Activated CD8-positive, alpha-beta memory T cell treated with anti-CD3 and anti-CD28 coated beads, Interleukin-2, amount 50 U/mL, for 1 hour (primary cell): ENCODE measurements at regions not wholly inside any gene's neighbourhood (a gene's known extent, or its start where the extent isn't known, plus 50 kb on each side); places are given as distances from the start of the nearest gene placed in this dataset.
"Not testable (repeated sequence)": the region's sequence is repeated elsewhere in the genome, so short reads cannot be mapped to it uniquely, and the experiment has no call there.

ENCODE experiments used
- DNase-seq: peaks from one replicate; pipeline ENCODE4 v3.0.0-alpha.2; 2020; ENCODE audit errors: extremely low read depth

DNA sequence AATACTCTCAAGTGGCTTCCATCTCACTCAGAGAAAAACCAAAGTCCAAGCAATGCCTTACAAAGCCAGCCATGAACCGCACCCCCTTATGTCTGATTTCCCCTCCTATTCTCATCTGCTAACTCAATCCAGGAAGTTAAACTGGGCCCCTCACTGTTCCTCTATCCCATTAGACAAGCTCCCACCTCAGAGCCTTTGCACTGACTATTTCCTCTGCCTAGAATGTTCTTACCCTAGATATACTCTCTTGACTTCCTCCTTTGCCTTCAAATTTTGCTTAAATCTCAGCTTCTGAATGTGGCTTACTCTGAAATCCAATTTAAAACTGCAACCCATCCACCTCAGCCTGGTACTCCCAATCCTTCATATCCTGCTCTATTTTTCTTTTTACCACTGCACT is 257.0 kb upstream of the USP15 start:
- DNase-seq, result no peak

DNA sequence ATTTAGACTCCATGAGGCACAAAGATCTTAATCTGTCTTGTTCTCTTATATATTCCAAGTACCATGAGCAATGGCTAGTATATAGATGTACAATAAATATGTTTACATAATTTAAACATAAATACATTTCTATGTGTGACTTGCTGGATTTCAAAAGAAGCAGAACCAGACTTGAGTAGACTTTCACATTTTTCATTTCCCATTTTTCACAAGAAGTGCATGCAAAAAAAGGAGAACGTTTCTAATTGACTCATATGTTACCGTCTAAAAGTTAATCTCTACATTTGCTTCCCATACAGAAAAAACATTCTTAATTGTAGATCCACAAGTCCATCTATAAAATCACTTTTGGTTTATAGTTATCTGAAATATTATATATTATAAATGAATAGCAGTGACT is 256.5 kb upstream of the USP15 start:
- no peak for DNase-seq

- DNase-seq, result no peak
Observed at GRCh38 chr12:62005615-62006014, 254.6 kb upstream of the USP15 start.

DNA sequence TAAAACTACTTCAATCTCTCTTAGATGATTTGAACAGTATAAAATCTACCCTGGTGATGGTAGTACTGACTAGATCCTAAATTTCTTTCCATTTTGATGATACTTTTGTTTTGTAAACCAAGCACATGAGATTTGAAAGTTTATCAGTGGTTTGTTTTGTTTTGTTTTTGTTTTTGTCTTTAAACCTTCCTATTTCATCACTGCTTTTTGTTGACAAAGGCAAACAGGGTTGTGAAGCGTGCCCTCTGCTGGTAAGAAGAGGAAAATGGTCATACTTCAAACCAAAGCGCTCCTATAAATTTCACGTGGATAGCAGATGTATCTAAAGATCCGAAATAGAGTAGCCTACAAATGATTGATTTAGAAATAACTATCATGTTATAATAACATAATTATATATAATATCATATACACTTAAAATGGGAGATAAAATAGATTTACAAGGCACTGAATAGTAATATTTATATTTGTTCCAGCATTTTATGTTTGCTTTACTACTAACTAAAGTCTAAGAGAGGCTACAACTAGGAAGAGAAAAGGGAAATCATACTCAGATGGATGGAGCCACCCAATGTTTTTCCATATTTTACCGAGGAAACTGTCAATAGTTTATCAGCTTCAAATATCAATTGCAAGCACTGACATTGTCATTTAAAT is 254.0 kb upstream of the USP15 start:
- DNase-seq, result no peak

- DNase-seq, result no peak
Observed at GRCh38 chr12:62008703-62009102, 251.5 kb upstream of the USP15 start.

DNA sequence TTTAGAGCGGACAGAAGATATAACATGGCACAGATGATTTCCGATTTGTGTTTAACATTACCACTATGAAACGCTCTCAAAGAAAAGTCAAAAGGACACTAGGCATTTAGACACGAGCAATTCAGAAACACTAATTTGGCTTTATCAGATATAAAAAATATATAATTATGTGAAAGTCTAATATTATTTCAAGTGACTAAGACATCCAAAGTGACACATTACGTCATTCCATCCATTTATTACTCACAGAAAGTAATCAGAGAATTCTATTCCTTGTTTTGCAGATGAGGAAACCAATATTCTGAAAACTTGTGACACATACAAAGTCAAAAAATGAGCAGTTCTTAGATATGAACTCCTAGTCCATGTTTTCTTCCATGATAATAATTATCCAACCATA is 250.8 kb upstream of the USP15 start:
- no peak for DNase-seq

DNA sequence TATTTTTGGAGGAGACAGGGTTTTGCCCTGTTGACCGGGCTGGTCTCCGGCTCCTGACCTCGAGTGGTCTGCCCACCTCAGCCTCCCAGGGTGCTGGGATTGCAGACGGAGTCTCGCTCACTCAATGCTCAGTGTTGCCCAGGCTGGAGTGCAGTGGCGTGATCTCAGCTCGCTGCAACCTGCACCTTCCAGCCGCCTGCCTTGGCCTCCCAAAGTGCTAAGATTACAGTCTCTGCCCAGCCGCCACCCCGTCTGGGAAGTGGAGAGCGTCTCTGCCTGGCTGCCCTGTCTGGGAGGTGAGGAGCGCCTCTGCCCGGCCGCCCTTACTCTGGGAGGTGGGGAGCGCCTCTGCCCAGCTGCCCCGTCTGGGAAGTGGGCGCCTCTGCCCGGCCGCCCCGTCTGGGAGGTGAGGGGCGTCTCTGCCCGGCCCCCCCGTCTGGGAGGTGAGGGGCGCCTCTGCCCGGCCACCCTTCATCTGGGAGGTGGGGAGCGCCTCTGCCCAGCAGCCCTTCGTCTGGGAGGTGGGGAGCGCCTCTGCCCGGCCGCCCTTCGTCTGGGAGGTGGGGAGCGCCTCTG is 249.8 kb upstream of the USP15 start:
- DNase-seq, result not testable (repeated sequence)

GRCh38 chr12:62010973-62011372 is 249.2 kb upstream of the USP15 start:
- DNase-seq, result not testable (repeated sequence)

DNA sequence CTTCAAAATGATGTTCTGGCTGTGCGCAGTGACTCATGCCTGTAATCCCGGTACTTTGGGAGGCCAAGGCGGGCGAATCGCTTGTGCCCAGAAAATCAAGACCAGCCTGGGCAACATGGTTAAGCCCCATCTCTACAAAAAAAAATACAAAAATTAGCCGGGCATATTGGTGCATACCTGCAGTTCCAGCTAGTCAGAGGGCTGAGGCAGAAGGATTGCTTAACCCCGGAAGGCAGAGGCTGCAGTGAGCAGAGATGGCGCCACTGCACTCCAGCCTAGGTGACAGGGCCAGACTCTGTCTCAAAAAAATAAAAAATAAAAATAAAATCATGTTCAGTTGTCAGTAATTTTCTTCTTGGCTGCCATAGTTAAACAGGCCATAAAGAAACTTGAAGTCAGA is 245.9 kb upstream of the USP15 start:
- no peak for DNase-seq

DNA sequence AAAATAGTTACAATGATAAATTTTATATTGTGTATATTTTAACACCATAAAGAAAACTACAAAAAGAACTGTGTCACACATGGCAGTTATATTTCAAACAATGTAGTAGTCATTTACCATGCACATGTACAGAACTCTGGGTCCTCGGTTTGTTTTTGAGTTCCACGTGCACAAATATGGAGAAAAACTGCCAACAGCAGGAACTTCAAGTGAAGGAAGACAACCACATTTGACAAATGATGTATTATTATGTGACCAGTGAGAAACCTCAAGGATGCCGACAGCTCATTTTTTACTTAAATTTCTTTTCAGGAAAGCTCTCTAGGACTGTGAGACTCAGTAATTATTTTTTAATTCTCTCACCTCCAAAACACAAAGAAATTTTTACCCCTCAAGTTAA is 244.2 kb upstream of the USP15 start:
- no peak for DNase-seq

DNA sequence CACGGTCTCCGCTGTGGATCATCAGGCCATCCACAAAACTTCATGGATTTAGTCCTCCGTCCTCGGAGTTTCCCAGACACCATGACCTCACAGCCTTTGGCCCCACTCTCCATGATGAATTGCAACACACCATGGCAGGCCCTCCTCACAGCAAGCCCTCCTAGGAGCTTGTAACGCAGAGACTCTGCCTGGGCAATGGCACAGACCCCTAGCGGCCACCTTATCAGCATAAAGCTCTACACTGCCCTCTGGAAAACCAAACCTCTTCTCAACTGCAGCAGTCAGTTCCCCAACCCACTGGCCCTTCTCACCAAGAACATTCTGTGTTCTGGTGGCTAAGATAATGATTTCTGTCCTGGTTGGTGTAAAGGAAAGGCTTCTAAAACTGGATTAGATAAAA is 238.4 kb upstream of the USP15 start:
- DNase-seq, result no peak

- DNase-seq, result no peak
Observed at GRCh38 chr12:62028536-62028935, 231.7 kb upstream of the USP15 start.

DNA sequence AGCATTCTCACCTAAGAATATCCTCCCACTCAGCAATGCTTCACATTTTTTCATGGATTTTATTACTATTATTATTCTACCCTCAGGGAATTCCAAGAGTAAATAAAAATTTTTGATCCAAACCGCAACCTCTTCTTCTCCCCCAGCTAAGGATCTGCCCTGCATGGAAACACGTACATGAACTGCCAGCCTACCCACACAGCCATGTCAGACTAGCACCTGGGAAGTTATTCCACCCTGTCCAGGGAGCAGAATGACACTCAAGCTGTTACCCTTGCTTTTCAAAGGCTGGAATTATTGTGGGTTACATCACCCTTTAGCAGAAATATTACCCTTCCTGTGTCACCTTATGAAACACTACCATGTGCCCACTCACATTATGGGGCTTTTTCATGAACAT is 227.3 kb upstream of the USP15 start:
- DNase-seq, result no peak

DNA sequence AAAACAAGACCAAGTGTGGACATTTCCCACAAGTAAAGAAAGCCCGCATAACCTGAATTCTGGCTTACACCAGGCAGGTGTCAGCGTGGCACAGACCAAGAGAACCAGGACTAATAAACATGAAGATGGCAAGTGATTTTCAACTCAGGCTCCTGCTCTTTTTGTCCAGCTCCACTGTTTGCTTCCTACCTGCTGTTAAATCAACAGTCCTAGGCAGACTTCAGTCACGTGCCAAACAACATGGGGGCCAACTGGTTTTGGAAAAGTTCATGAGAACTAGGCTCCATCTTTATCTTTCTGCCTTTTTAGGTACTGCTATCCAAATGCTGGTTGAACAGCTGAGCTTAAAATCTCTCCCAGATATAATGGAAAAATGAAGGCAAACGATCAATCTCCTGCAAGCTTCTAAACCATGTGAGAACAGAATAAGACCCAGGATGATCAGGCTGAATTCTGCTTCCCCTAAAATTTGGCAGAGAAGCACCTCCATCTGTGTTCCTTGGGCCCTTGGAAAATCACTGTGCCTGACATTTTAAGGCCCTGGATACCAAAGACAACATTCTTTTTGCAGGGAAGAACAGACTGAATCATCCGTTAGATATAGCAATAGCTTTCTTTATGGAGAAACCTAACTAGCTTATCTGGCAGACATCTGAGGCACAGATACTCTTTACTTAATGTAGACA is 215.6 kb upstream of the USP15 start:
- no peak for DNase-seq

- no peak for DNase-seq
Observed at GRCh38 chr12:62045211-62045610, 215.0 kb upstream of the USP15 start.

GRCh38 chr12:62050785-62051184 is 209.4 kb upstream of the USP15 start:
- DNase-seq, result no peak

GRCh38 chr12:62069976-62070375 is 190.2 kb upstream of the USP15 start:
- no peak for DNase-seq

- not testable (repeated sequence) for DNase-seq
Observed at GRCh38 chr12:62073236-62073635, 187.0 kb upstream of the USP15 start.

DNA sequence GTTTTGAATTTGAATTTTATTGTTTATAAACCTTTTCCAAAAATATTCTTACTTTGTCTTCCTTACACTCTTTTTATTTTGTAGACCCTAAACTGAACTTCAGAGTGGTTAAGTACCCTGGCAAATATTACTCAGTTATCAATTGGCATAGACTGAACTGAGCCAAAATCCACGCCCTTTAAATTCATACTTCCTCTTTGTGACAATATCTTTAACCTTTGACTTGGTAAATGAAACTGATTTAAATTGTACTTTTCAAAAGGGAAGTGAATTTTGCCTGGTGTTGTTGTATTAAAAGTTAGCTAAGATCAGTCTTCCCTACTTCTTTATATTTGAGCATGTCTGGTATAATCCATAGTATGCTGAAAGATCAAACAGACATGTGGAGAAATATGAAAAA is 184.3 kb upstream of the USP15 start:
- no peak for DNase-seq

GRCh38 chr12:62078020-62078419 is 182.2 kb upstream of the USP15 start:
- no peak for DNase-seq

- no peak for DNase-seq
Observed at GRCh38 chr12:62082448-62082847, 177.8 kb upstream of the USP15 start.

DNA sequence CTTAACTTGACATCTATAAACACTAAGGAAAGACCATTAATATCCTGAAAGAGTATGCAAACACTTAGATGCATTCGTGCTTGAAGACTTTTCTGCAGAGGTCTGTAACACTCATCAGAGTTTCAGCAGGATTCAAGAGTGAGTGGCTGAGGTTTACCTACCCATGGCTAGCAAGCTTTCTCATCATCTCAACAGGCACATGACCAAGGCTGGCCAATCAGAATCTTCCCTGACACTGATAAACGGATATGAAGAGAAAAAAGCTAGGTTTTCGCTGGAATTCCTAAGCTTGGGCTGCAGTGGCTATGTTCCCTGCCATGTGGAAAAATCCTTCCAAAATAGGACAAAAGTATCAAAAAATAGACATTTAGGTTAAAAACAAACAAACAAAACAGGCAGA is 162.1 kb upstream of the USP15 start:
- no peak for DNase-seq

GRCh38 chr12:62103748-62104147 is 156.5 kb upstream of the USP15 start:
- DNase-seq, result no peak
